Liver (tissue), 3 donors: ENCODE measurements at regions not wholly inside any gene's neighbourhood (a gene's known extent, or its start where the extent isn't known, plus 50 kb on each side); places are given as distances from the start of the nearest gene placed in this dataset.

Experiments used
- ATF3 ChIP-seq: IDR thresholded peaks from 2 replicates; pipeline ENCODE4 v1.6.1; 2016; ENCODE audit warnings: antibody characterized with exemption
- CTCF ChIP-seq: fragments of 150-350 bp; IDR thresholded peaks from 2 replicates; pipeline ENCODE4 v1.5.1; 2017; ENCODE audit warnings: improper control_type of control experiment, low read depth, low read length; ENCODE audit not compliant: missing input control
- GABPA ChIP-seq, 2 donors: IDR thresholded peaks in 1 of 2; conservative IDR thresholded peaks in 1 of 2; 2 replicates each; pipeline ENCODE4 v1.6.1; 2016; ENCODE audit warnings: antibody characterized with exemption in 2 of 2, mild to moderate bottlenecking in 1 of 2, moderate library complexity in 1 of 2
- HNF4G ChIP-seq: IDR thresholded peaks from 2 replicates; pipeline ENCODE4 v1.6.1; 2016; ENCODE audit warnings: antibody characterized with exemption
- REST ChIP-seq: IDR thresholded peaks from 2 replicates; pipeline ENCODE4 v1.6.1; 2016; ENCODE audit warnings: antibody characterized with exemption, mild to moderate bottlenecking
- SP1 ChIP-seq: IDR thresholded peaks from 2 replicates; pipeline ENCODE4 v1.6.1; 2018; ENCODE audit warnings: antibody characterized with exemption, mild to moderate bottlenecking
- donor health status: healthy.
- donor health status: healthy.

GRCh38 chr4:138707746-138708677, 307.6 kb upstream of the NOCT start:
- no peak for TF ChIP-seq CTCF
- no peak for TF ChIP-seq ATF3
- TF ChIP-seq SP1: no peak
- no peak for TF ChIP-seq REST
- TF ChIP-seq GABPA (IDR thresholded peaks at IDR 0.05 in 1 of 2, conservative IDR thresholded peaks at IDR 0.05 in 1 of 2): no peak
- TF ChIP-seq HNF4G: no peak
